ENCODE measurements at regions not wholly inside any gene's neighbourhood (a gene's known extent, or its start where the extent isn't known, plus 50 kb on each side); places are given as distances from the start of the nearest gene placed in this dataset.
A peak's percentile ranks its signal among the peaks of the same experiment; 100 is the strongest.

- TF ChIP-seq ZNF160 (CRISPR knock-in tag; IDR thresholded peaks at IDR 0.05) (no peak), CENPX (CRISPR knock-in tag; IDR thresholded peaks at IDR 0.05) (no peak), ATF2 (CRISPR knock-in tag; IDR thresholded peaks at IDR 0.05) (no peak), ZSCAN30 (CRISPR knock-in tag; IDR thresholded peaks at IDR 0.05) (no peak), ZNF34 (CRISPR knock-in tag; IDR thresholded peaks at IDR 0.05; ENCODE audit: borderline replicate concordance) (no peak), YY1 (IDR thresholded peaks at IDR 0.05; ENCODE audit: insufficient read depth, insufficient replicate concordance, low read depth, low read length) (no peak), KDM6A (CRISPR knock-in tag; IDR thresholded peaks at IDR 0.05; ENCODE audit: low read depth) (no peak), NAIF1 (CRISPR knock-in tag; IDR thresholded peaks at IDR 0.05; ENCODE audit: borderline replicate concordance) (no peak), ZXDC (CRISPR knock-in tag; IDR thresholded peaks at IDR 0.05) (no peak), SOX13 (IDR thresholded peaks at IDR 0.05) (no peak), SOX13 (CRISPR knock-in tag; conservative IDR thresholded peaks at IDR 0.05 in 1 of 2, IDR thresholded peaks at IDR 0.05 in 1 of 2) (peak in 1 of 2 experiments; percentile 91; a peak in 2 of 4 replicates), RARA (CRISPR knock-in tag; IDR thresholded peaks at IDR 0.05) (no peak), BRCA1 (CRISPR knock-in tag; IDR thresholded peaks at IDR 0.05) (no peak), ARID5B (CRISPR knock-in tag; IDR thresholded peaks at IDR 0.05) (peak; percentile 38; the same call in 1 of the 2 replicates), E2F2 (CRISPR knock-in tag; IDR thresholded peaks at IDR 0.05; ENCODE audit: borderline replicate concordance) (no peak), ATF7 (IDR thresholded peaks at IDR 0.05) (no peak), ATF7 (CRISPR knock-in tag; IDR thresholded peaks at IDR 0.05) (no peak), RCOR2 (CRISPR knock-in tag; IDR thresholded peaks at IDR 0.05) (no peak), MNT (IDR thresholded peaks at IDR 0.05) (no peak), ZNF263 (CRISPR knock-in tag; IDR thresholded peaks at IDR 0.05) (0 out of 2 replicates have a peak, but pooled peaks have one; percentile 29), ZFP36L1 (CRISPR knock-in tag; IDR thresholded peaks at IDR 0.05) (no peak), HOXA3 (CRISPR knock-in tag; IDR thresholded peaks at IDR 0.05) (no peak)
Observed at GRCh38 chr11:106449763-106450162, 372.3 kb downstream of the AASDHPPT start (continued).
